ENCODE measurements at regions not wholly inside any gene's neighbourhood (a gene's known extent, or its start where the extent isn't known, plus 50 kb on each side); places are given as distances from the start of the nearest gene placed in this dataset.

DNA sequence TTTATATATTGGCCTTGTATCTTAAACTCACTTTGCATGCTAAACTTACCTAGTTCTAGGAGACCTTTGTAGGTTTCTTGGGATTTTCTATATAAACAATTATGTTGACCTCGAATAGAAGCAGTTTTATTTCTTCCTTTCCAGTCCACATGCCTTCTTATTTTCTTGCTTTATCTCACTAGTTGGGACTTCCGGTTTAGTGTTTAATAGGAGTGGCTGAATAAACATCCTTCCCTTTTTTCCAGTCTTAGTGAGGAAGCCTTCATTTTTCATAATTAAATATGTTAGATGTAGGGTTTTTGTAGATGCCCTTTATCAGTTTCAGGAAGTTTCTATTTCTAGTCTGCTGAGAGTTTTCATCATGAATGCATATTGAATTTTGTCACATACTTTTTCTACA lies 347.3 kb upstream of the HNRNPA3 start:
- Histone ChIP-seq H3K27me3 (replicated peaks; ENCODE audit: control insufficient read depth, insufficient read depth, low read length) (no peaks in the 10 kb centered on the region), H3K4me3 (ENCODE audit: low read depth, low read length) (no peak overlapping the region), H3K36me3 (ENCODE audit: control insufficient read depth, insufficient read depth, low read length) (no peaks in the 10 kb centered on the region), H3K4me1 (no peaks in the 10 kb centered on the region), H3K9me3 (no peaks in the 10 kb centered on the region)
- no peaks in the 10 kb centered on the region for H3K36me3 Mint-ChIP-seq (ENCODE audit: insufficient read depth, unreplicated experiment)
- peaks cover under 1% of the 10 kb centered on the region for H3K9me3 Mint-ChIP-seq (ENCODE audit: unreplicated experiment)
- intact Hi-C loops (cut with micrococcal nuclease; ENCODE audit: unreplicated experiment) = no loop called here
- no peak for DNase-seq
- CTCF ChIA-PET = no interaction called here
- peaks cover 26% of the 10 kb centered on the region for H3K27me3 Mint-ChIP-seq (ENCODE audit: insufficient read depth, unreplicated experiment)
- no TSS peak for BruUV-seq (replicated peaks)
- H3K4me1 Mint-ChIP-seq (ENCODE audit: low read depth, unreplicated experiment) = no peaks in the 10 kb centered on the region
- POLR2A ChIA-PET = no interaction called here
- H3K27ac Mint-ChIP-seq (ENCODE audit: unreplicated experiment) = no peak overlapping the region
- H3K4me3 Mint-ChIP-seq (ENCODE audit: unreplicated experiment) = no peak overlapping the region
- no peak for TF ChIP-seq CTCF (IDR thresholded peaks at IDR 0.05; ENCODE audit: insufficient read depth in 1 of 2, low read depth in 1 of 2, low read length in 1 of 2, severe bottlenecking in 1 of 2, unreplicated experiment in 1 of 2)

GRCh38 chr2:176872406-176872805 lies 340.2 kb upstream of the HNRNPA3 start:
- Mint-ChIP-seq H3K9me3 (ENCODE audit: unreplicated experiment) (peaks cover 26% of the 10 kb centered on the region), H3K27me3 (ENCODE audit: insufficient read depth, unreplicated experiment) (peaks cover under 1% of the 10 kb centered on the region), H3K4me3 (ENCODE audit: unreplicated experiment) (no peak overlapping the region), H3K36me3 (ENCODE audit: insufficient read depth, unreplicated experiment) (no peaks in the 10 kb centered on the region), H3K4me1 (ENCODE audit: low read depth, unreplicated experiment) (no peaks in the 10 kb centered on the region), H3K27ac (ENCODE audit: unreplicated experiment) (no peak overlapping the region)
- Histone ChIP-seq H3K4me1 (no peaks in the 10 kb centered on the region), H3K4me3 (ENCODE audit: low read depth, low read length) (no peak overlapping the region), H3K9me3 (peaks cover 12% of the 10 kb centered on the region), H3K27me3 (replicated peaks; ENCODE audit: control insufficient read depth, insufficient read depth, low read length) (no peaks in the 10 kb centered on the region), H3K36me3 (ENCODE audit: control insufficient read depth, insufficient read depth, low read length) (no peaks in the 10 kb centered on the region)
- DNase-seq = no peak
- BruUV-seq (replicated peaks) = no TSS peak
- POLR2A ChIA-PET = no interaction called here
- intact Hi-C loops (cut with micrococcal nuclease; ENCODE audit: unreplicated experiment) = no loop called here
- CTCF ChIA-PET = no interaction called here
- TF ChIP-seq CTCF (IDR thresholded peaks at IDR 0.05; ENCODE audit: insufficient read depth in 1 of 2, low read depth in 1 of 2, low read length in 1 of 2, severe bottlenecking in 1 of 2, unreplicated experiment in 1 of 2) = no peak

DNA sequence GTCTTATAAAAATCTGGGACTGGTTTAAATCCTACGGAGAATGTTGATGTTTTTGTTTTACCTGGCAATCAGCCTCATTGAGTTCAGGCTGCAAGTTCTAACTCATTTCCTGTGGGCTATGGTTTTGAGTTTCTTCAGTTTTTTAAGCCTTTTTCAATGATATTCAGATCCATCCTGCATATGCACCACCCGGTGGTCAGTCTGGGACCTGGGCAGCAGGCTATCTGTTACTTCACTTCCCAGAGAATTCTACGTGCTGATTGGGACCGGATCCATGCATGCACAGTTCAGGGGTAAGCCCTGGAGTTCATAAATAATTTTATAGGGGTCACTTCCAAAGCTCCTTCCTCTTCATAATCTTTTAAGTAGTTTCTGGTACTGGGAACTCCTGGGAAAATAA lies 339.2 kb upstream of the HNRNPA3 start:
- no peak for TF ChIP-seq CTCF (IDR thresholded peaks at IDR 0.05; ENCODE audit: insufficient read depth in 1 of 2, low read depth in 1 of 2, low read length in 1 of 2, severe bottlenecking in 1 of 2, unreplicated experiment in 1 of 2)
- Mint-ChIP-seq H3K9me3 (ENCODE audit: unreplicated experiment) (peaks cover 26% of the 10 kb centered on the region), H3K27me3 (ENCODE audit: insufficient read depth, unreplicated experiment) (peaks cover 5% of the 10 kb centered on the region), H3K4me3 (ENCODE audit: unreplicated experiment) (no peak overlapping the region), H3K36me3 (ENCODE audit: insufficient read depth, unreplicated experiment) (no peaks in the 10 kb centered on the region), H3K27ac (ENCODE audit: unreplicated experiment) (no peak overlapping the region), H3K4me1 (ENCODE audit: low read depth, unreplicated experiment) (no peaks in the 10 kb centered on the region)
- ChIA-PET CTCF (no interaction called here), POLR2A (no interaction called here)
- Histone ChIP-seq H3K27me3 (replicated peaks; ENCODE audit: control insufficient read depth, insufficient read depth, low read length) (no peaks in the 10 kb centered on the region), H3K9me3 (peaks cover 12% of the 10 kb centered on the region), H3K4me1 (no peaks in the 10 kb centered on the region), H3K4me3 (ENCODE audit: low read depth, low read length) (no peak overlapping the region), H3K36me3 (ENCODE audit: control insufficient read depth, insufficient read depth, low read length) (no peaks in the 10 kb centered on the region)
- no TSS peak for BruUV-seq (replicated peaks)
- intact Hi-C loops (cut with micrococcal nuclease; ENCODE audit: unreplicated experiment) = no loop called here
- DNase-seq = no peak

Data from Caco-2 (cell line).